ENCODE measurements at regions not wholly inside any gene's neighbourhood (a gene's known extent, or its start where the extent isn't known, plus 50 kb on each side); places are given as distances from the start of the nearest gene placed in this dataset.

DNA sequence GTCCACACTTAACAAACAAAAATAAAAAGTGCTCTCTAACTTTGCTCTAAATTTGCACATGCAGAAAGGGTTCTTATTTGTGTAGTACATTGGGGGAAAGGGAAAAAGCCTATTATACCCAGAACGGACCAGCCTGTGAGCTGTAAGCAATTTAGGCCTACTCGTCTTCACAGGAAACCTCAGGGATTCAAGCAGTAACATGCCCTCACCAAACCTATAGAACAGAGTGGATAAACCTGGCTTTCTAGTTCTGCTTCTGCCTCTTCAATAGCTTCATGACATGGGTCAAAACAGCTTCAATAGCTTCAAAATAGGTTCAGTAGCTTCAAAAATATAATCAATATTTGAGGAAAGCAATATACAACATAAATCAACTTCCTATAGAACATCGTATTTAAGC, 163.7 kb downstream of the ARL4A start:
- TF ChIP-seq CREB1 (IDR thresholded peaks at IDR 0.05; ENCODE audit: low read depth), result no peak
- TF ChIP-seq, protein P1, sequence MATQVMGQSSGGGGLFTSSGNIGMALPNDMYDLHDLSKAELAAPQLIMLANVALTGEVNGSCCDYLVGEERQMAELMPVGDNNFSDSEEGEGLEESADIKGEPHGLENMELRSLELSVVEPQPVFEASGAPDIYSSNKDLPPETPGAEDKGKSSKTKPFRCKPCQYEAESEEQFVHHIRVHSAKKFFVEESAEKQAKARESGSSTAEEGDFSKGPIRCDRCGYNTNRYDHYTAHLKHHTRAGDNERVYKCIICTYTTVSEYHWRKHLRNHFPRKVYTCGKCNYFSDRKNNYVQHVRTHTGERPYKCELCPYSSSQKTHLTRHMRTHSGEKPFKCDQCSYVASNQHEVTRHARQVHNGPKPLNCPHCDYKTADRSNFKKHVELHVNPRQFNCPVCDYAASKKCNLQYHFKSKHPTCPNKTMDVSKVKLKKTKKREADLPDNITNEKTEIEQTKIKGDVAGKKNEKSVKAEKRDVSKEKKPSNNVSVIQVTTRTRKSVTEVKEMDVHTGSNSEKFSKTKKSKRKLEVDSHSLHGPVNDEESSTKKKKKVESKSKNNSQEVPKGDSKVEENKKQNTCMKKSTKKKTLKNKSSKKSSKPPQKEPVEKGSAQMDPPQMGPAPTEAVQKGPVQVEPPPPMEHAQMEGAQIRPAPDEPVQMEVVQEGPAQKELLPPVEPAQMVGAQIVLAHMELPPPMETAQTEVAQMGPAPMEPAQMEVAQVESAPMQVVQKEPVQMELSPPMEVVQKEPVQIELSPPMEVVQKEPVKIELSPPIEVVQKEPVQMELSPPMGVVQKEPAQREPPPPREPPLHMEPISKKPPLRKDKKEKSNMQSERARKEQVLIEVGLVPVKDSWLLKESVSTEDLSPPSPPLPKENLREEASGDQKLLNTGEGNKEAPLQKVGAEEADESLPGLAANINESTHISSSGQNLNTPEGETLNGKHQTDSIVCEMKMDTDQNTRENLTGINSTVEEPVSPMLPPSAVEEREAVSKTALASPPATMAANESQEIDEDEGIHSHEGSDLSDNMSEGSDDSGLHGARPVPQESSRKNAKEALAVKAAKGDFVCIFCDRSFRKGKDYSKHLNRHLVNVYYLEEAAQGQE (IDR thresholded peaks at IDR 0.05; ENCODE audit: low read depth), result no peak
- no peak for TF ChIP-seq MAX (IDR thresholded peaks at IDR 0.05)
